KOPT-K1 (cell line): ENCODE measurements at regions not wholly inside any gene's neighbourhood (a gene's known extent, or its start where the extent isn't known, plus 50 kb on each side); places are given as distances from the start of the nearest gene placed in this dataset.
"Not testable (repeated sequence)": the region's sequence is repeated elsewhere in the genome, so short reads cannot be mapped to it uniquely, and the experiment has no call there.

Experiments used
- H3K27ac ChIP-seq: fragments of 200-600 bp; sonication (generic); 2 replicates; pipeline ENCODE4 v1.5.1; 2016; ENCODE audit warnings: antibody characterized with exemption, mild to moderate bottlenecking, low read depth, low read length; ENCODE audit not compliant: poor library complexity, severe bottlenecking
- H3K36me3 ChIP-seq: fragments of 200-600 bp; sonication (generic); 2 replicates; pipeline ENCODE4 v1.5.1; 2017; ENCODE audit warnings: antibody characterized with exemption, mild to moderate bottlenecking, low read length, moderate library complexity; ENCODE audit not compliant: insufficient read depth
- H3K9me3 ChIP-seq: fragments of 200-600 bp; sonication (generic); 2 replicates; pipeline ENCODE4 v1.5.1; 2017; ENCODE audit warnings: antibody characterized with exemption, low read length, mild to moderate bottlenecking; ENCODE audit not compliant: insufficient read depth, poor library complexity, severe bottlenecking

DNA sequence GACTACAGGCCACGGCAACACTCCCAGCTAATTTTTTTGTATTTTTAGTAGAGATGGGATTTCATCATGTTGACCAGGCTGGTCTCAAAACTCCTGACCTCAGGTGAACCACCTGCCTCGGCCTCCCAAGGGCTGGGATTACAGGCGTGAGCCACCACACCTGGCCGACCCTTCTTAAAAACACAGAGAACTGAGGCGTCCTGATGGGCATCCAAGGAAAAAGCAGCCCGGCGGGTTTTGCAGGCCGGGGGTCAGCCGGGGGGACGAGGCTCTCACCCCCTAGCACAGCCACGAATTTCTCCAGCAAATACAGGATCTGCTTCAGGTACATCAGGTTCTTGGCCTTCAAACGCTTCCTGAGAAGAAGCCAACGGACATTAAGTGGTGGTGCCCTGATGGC lies 178.9 kb downstream of the KLRB1 start:
- H3K36me3 ChIP-seq: peaks cover 18% of the 10 kb centered on the region; the same call in 1 of the 2 replicates
- H3K9me3 ChIP-seq, H3K27ac ChIP-seq: not testable (repeated sequence)

DNA sequence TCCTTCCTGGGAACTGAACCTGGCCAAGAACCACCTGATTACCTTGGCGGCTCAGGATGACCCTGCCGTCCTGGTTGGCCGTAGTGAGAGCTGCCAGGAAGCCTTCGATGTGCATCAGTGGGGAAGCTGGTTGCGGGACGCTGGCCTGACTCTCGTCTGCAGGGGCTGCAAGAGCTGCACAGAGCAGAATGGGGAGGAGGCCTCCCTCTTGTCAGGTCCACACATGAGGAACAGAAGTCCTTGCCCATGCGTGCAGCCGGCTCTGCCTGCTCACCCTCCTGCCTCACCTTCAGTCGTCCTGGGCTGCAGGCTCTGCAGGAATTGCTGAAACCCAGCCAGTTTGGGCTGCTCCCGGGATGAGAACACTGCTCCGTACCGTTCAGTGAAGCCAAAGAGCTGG lies 182.3 kb downstream of the KLRB1 start:
- not testable (repeated sequence) for H3K27ac ChIP-seq, H3K9me3 ChIP-seq
- H3K36me3 ChIP-seq: peaks cover 34% of the 10 kb centered on the region

DNA sequence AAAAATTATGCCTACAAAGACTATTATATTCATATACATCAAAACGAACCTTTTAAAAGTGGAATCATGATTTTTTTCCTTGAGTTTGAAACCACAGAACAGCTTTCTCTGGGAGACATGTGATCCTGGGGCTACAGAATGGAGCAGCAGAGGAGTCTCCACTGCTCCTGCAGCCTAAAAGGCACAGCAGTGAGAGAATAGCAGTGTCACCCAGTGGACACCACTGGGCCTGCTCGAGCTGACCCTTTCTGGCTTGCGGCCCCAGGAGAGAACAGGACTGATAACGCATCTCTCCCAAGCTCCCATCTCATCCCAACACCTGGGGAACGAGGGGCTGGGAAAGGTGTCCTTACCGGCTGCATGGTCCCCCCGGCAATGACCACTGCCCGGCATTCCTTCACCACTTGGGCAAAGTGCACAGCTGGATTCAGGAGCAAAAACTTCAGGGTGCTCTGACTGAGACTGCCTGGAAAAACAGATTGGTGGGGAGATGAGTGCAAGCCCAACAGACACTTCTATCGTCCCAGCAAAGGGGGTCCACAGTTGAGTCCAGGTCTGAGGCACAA lies 183.5 kb downstream of the KLRB1 start:
- peaks cover 39% of the 10 kb centered on the region for H3K36me3 ChIP-seq
- H3K9me3 ChIP-seq, H3K27ac ChIP-seq: not testable (repeated sequence)

DNA sequence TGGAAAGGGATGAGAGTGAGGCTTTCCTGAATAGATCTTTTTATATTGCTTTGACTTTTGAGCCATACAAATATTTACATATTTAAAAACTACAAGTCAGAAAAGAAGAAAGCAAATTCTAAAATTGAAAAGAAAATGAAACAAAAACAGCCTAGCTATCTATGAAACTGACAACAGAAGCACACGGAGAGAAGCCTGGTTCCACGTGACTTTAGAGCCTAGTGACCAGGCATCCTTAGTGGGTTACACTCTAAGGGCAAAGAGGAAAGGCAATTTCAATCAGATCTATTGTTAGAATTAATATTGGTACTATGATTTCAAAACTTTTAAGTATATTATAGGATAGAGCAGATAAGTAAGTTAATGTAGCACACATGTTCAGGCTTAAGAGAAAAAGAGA lies 185.0 kb downstream of the KLRB1 start:
- H3K36me3 ChIP-seq: peaks cover 43% of the 10 kb centered on the region
- H3K27ac ChIP-seq: not testable (repeated sequence)

DNA sequence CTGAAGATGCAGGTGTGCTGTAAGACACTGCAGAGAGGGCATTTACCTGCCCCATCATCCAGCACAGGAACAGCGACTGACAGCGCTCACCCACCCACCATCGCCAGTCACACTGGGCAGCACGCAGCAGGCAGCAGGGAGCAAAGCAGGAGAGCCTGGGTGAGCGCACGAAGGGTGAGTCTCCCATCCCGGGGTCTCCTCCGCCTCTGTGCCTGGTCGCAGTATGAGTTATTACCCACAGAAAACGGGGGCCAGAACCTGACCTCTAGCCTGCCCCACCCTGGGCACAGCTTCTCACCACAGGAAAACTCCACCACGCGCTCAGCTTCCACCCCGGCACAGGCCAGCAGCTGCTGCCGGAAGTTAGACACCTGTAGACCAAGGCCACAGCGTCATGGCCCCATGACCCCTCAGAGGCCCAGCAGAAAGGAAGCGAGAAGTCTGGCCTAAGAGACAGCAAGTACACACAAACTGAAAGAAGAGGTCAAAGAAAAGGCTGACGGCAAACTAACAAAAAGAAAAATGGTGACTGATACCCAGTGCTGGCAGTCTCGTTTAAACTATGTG lies 186.1 kb downstream of the KLRB1 start:
- not testable (repeated sequence) for H3K27ac ChIP-seq, H3K9me3 ChIP-seq
- H3K36me3 ChIP-seq: peaks cover 37% of the 10 kb centered on the region

More for the DNA sequence above, 185.0 kb downstream of the KLRB1 start:
- not testable (repeated sequence) for H3K9me3 ChIP-seq

DNA sequence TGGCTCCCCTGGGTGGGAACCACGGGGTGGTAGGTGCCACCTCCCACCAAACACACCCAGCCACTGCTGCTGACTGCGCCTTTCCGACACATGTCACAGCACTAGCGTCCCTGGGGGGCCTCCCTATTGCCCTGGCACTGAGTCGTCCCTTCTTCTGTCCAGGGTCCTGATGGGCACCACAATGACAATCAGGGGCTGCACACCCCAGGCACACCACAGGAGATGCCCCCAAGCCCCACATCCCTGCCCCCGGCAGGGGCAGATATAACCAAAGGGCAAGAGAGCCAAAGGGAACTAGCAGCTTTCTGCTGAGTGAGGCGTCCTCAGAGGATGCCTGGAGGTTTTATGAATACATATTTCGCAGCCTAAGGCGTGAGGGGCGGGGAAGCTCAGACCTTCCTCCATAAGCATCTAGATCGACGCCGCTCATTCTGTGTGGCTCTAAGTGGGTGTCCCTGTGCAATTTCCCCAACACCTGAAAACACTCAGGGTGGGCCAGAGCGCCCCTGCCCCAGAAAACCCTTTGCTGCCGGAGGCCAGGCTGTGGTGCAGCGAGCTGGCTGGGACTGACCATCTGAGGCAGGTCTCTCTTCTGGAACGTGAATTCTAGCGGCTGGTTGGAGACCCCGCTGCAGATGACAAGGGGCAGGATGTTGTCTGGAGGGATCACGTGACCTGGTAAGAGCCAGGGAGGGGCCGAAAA lies 186.7 kb downstream of the KLRB1 start:
- H3K36me3 ChIP-seq: peaks cover 37% of the 10 kb centered on the region
- H3K9me3 ChIP-seq, H3K27ac ChIP-seq: not testable (repeated sequence)

DNA sequence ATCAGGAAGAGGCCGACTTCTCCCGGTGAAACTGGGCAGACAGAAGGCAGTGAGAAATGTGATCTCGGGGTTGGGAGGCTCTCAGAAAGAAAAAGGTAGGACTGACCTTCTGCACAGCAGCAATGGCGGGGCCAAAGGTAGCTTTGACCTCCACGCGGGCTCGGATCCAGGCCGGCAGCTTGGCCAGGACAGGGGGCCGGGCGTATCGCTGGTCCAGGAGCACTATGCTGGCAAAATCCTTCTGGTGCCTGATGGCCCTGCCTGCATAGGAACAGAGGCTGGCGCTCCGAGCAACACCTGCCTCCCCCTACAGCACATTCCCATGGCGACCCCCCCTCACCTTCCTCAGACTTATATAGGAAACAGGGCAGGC lies 189.1 kb downstream of the KLRB1 start:
- H3K27ac ChIP-seq, H3K9me3 ChIP-seq: not testable (repeated sequence)
- peaks cover 31% of the 10 kb centered on the region for H3K36me3 ChIP-seq

DNA sequence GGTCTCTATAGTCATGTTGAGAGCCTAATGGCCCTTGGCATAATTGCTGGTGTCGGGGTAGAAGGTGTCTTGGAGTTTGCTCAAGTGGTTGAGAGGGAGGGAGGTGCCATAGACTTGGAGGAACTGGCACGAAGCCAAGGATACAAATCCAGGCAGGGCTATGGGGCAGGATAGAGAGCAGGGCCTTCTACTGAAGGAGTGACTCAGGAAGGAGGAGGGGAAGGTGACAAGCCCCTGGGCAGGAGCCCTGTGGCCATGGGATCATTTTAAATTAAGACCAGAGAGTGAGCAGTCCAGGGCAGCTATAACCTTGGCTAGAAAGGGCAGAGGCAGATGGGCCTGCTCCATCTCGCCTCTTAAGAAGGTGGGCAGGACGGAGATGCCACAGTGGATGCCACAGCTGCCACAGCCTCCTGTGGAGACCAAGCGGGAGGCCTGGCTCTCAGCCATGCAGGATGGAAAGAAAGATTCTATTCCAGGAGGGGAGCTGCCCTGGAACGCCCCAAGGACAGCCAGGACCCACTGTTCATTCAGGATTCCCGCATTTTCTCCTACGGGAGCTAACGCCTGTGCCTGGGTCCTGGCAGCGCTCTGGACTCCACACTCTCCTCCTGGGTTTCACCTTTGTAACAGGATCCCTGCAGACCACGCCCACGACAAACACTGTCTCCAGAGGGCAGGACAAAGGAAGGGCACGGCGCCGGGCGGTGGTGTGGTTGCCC lies 189.6 kb downstream of the KLRB1 start:
- H3K9me3 ChIP-seq, H3K27ac ChIP-seq: not testable (repeated sequence)
- peaks cover 28% of the 10 kb centered on the region for H3K36me3 ChIP-seq

DNA sequence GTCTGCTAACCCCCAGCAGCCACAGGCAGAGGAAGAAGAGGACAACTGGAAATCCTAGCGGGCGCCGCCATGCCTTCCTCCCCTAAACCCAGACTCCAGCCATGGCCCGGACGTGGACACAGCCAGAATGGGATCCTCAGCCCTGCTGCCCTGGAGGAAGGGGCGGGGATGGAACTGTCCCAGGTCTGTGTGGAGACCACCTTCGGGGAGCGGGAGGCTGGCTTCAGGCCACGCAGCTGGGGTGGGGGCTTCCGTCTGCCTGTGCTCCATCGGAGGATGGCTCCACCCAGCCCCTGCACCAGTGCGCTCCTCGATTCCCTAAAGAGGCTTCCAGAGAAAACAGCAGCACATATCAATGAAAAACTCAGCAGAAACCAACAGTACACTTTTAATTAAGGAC lies 190.4 kb downstream of the KLRB1 start:
- not testable (repeated sequence) for H3K27ac ChIP-seq, H3K9me3 ChIP-seq

DNA sequence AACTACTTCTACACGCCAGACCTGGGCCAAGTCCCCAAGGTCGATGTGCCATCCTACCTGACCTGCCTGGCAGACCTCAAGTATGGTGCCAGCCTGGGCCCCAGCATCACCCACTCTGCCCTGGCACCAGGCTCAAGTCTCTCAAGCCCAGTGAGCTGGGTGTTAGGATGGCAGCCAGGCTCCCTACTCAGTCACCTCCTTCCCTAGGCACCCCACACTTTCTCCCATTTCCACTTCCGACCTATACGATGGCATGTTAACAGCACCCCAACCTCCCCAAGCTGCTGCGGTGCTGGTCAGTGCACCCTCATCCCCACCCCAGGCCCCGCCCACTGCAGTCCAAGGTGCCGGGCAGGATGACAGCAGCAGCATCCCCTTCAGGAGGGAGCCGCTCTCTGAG lies 191.4 kb downstream of the KLRB1 start:
- H3K9me3 ChIP-seq, H3K27ac ChIP-seq: not testable (repeated sequence)
- peaks cover 35% of the 10 kb centered on the region for H3K36me3 ChIP-seq

More for the DNA sequence above, 190.4 kb downstream of the KLRB1 start:
- peaks cover 32% of the 10 kb centered on the region for H3K36me3 ChIP-seq

DNA sequence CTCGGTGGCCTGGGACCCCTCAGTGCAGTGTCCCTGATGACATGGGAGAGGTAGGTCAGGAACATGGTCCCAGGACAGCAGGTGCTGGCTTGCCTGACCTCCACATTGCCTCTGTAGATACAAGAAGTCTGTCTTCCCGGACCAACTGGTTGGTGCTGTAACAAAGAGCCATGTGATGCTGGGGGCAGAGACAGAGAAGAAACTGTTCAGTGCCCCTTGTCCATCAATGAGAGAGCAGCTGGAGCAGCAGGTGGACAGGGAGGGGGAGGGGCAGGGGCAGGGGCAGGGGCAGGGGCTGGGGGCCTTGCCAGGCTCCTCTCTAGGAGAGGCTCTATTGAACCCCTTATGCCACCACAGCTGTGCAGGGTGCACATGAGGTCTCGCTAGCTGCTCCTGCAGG lies 191.8 kb downstream of the KLRB1 start:
- H3K36me3 ChIP-seq: peaks cover 32% of the 10 kb centered on the region
- not testable (repeated sequence) for H3K27ac ChIP-seq, H3K9me3 ChIP-seq

DNA sequence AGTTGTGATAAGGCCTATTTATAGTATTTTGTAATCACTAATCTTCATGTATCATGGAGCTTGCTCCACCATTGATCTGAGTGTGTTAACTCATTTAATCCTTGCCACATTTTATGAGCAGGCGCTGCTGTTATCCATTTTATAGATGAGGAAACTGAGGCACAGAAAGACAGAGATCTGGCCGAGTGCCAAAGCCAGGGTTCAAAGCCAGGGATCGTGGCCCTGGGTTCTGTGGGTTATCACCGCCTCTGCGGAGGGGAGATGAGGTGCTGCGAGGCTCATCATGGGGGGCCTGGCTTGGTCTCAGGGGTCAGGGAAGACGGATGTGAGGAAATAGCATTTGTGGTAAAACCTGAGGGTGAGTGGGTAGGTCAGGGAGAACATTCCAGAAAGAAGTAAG lies 193.9 kb downstream of the KLRB1 start:
- peaks cover 31% of the 10 kb centered on the region for H3K36me3 ChIP-seq
- not testable (repeated sequence) for H3K9me3 ChIP-seq, H3K27ac ChIP-seq

DNA sequence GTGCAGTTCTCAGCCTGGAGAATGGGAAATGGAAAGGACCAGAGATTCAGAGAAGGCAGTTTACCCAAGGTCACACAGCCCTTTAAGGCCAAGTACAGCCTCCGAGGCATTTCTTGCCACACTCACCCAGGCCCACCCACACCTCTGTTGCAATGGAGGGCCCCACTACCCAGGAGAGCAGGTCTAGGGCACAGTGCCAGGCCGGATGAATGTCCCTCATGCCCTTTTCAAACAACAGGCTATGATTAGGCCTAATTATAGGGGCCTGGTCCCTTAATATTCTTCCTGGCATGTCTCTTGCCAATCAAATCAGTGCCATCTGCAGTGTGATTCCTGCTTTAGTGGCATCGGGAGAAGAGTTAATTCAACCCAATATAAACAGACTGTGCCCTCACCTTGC lies 195.3 kb downstream of the KLRB1 start:
- peaks cover 39% of the 10 kb centered on the region for H3K36me3 ChIP-seq
- H3K27ac ChIP-seq, H3K9me3 ChIP-seq: not testable (repeated sequence)

DNA sequence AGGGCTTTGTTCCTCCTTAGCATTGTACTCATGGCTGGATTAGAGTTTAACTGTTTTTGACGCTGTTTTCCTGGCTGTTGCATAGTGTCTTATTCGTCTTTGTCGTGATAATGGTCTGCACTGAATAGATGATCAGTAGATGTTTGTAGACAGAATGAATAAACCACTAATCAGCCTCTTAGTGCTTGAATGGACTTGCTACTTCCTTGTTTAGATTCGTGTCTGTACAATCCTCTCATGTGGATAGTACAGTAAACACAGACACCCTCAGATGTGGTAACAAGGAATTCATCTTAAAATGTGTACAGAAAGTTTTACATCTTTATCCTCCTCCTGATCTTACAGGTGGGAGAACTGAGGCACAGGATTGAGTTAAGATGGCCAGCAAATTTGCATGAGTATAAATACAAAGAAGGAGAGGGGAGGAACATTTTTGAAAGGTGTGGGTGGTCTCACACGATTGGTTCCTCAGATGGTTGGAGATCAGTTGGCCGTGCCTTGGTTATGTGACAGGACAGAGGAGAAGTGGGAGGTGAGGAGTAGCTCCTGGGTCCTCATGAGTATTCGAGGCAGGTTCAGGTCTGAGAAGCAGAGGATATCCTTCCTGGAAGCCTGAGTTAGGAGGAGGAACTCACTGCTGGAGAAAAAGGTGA lies 196.0 kb downstream of the KLRB1 start:
- peaks cover 47% of the 10 kb centered on the region for H3K36me3 ChIP-seq
- not testable (repeated sequence) for H3K27ac ChIP-seq, H3K9me3 ChIP-seq

DNA sequence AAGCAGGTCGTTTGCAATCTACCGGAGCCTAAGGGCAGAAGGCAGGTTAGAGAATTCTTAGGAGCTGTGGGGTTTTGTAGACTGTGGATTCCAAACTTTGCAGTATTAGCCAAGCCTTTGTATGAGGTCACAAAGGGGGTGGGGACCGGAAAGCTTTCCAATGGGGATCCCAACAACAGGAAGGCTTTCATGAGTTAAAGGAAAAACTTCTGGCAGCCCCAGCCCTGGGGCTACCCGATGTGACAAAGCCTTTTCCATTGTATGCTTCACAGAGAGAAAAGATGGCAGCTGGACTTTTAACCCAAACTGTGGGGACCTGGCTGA lies 199.2 kb upstream of the PZP start:
- peaks cover 51% of the 10 kb centered on the region for H3K36me3 ChIP-seq
- not testable (repeated sequence) for H3K27ac ChIP-seq

More for the DNA sequence above, 199.2 kb upstream of the PZP start:
- not testable (repeated sequence) for H3K9me3 ChIP-seq
